ENCODE measurements at regions not wholly inside any gene's neighbourhood (a gene's known extent, or its start where the extent isn't known, plus 50 kb on each side); places are given as distances from the start of the nearest gene placed in this dataset.
"Not testable (repeated sequence)": the region's sequence is repeated elsewhere in the genome, so short reads cannot be mapped to it uniquely, and the experiment has no call there.

GRCh38 chr1:188489336-188490112, 1660.8 kb downstream of the PLA2G4A start:
- DNase-seq = no peak

- no peak for DNase-seq
Measured at GRCh38 chr1:188496506-188496905, 1667.8 kb downstream of the PLA2G4A start.

GRCh38 chr1:188497020-188497419, 1668.3 kb downstream of the PLA2G4A start:
- DNase-seq = no peak

- no peak for DNase-seq
Measured at GRCh38 chr1:188499690-188500089, 1670.9 kb downstream of the PLA2G4A start.

GRCh38 chr1:188514917-188515316, 1686.2 kb downstream of the PLA2G4A start:
- DNase-seq = peak; percentile 54

- DNase-seq = no peak
Measured at GRCh38 chr1:188517139-188517538, 1688.4 kb downstream of the PLA2G4A start.

- DNase-seq = peak; percentile 58
Measured at GRCh38 chr1:188551176-188551575, 1722.4 kb downstream of the PLA2G4A start.

GRCh38 chr1:188557053-188557452, 1728.3 kb downstream of the PLA2G4A start:
- DNase-seq = no peak

GRCh38 chr1:188582911-188583532, 1754.3 kb downstream of the PLA2G4A start:
- no peak for DNase-seq

- DNase-seq = no peak
Measured at GRCh38 chr1:188584119-188584518, 1755.4 kb downstream of the PLA2G4A start.

GRCh38 chr1:188590641-188591040, 1761.9 kb downstream of the PLA2G4A start:
- DNase-seq = no peak

GRCh38 chr1:188594542-188595235, 1765.9 kb downstream of the PLA2G4A start:
- DNase-seq = no peak

- no peak for DNase-seq
Measured at GRCh38 chr1:188599313-188599712, 1770.6 kb downstream of the PLA2G4A start.

GRCh38 chr1:188611432-188611831, 1782.7 kb downstream of the PLA2G4A start:
- DNase-seq = no peak

- DNase-seq = no peak
Measured at GRCh38 chr1:188615321-188615720, 1786.6 kb downstream of the PLA2G4A start.

- DNase-seq = no peak
Measured at GRCh38 chr1:188620236-188620635, 1791.5 kb downstream of the PLA2G4A start.

GRCh38 chr1:188641566-188642211, 1812.9 kb downstream of the PLA2G4A start:
- DNase-seq = peak; percentile 29

- DNase-seq = no peak
Measured at GRCh38 chr1:188642704-188643103, 1814.0 kb downstream of the PLA2G4A start.

GRCh38 chr1:188652678-188653077, 1823.9 kb downstream of the PLA2G4A start:
- no peak for DNase-seq

- not testable (repeated sequence) for DNase-seq
Measured at GRCh38 chr1:188655966-188656365, 1821.7 kb downstream of the BRINP3 start.

- DNase-seq = no peak
Measured at GRCh38 chr1:188660572-188660971, 1817.1 kb downstream of the BRINP3 start.

GRCh38 chr1:188665477-188665876, 1812.2 kb downstream of the BRINP3 start:
- no peak for DNase-seq

GRCh38 chr1:188668083-188668482, 1809.6 kb downstream of the BRINP3 start:
- no peak for DNase-seq

All from NCI-H2081 treated with DMSO at 0.1 percent for 48 hours (cell line).